ENCODE measurements at regions not wholly inside any gene's neighbourhood (a gene's known extent, or its start where the extent isn't known, plus 50 kb on each side); places are given as distances from the start of the nearest gene placed in this dataset.

DNA sequence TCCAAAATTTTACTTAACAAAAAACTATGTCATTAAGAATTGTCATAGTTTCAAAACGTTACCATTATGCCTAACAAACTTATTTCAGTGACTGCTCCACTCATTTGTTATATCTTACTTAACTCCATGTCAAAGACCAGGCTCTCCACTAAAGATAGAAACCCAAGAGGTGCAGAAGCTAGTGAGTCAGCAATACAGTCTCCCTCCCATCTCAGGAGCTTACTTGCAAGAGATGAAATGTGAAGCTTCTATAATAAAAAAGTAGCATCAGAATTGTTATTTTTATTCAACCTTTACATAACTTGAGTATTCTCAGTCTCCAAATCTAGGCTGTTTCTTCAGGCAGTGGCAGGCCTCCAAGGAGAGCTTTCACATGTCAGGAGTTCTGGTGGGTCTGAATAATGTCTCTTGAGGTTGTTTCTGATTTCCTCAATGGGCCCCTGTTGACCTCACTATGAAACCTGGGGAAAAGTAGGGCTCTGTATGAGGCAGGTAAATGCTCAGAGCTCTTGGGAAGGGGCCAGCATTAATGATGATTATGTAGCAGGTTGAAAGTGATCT is 242.0 kb downstream of the NDFIP2 start:
- H3K79me2 ChIP-seq (ENCODE audit: low read depth) = no peaks in the 10 kb centered on the region
- DNase-seq = no peak
- BruUV-seq (replicated peaks) = no TSS peak
- intact Hi-C loops (cut with micrococcal nuclease; ENCODE audit: unreplicated experiment) = no loop called here
- H3K4me2 ChIP-seq = no peak overlapping the region
- no peak overlapping the region for H3K27ac ChIP-seq
- H2AFZ ChIP-seq = no peak overlapping the region
- no peak for TF ChIP-seq EZH2 (IDR thresholded peaks at IDR 0.05; ENCODE audit: low read depth)
- TF ChIP-seq, protein P1, sequence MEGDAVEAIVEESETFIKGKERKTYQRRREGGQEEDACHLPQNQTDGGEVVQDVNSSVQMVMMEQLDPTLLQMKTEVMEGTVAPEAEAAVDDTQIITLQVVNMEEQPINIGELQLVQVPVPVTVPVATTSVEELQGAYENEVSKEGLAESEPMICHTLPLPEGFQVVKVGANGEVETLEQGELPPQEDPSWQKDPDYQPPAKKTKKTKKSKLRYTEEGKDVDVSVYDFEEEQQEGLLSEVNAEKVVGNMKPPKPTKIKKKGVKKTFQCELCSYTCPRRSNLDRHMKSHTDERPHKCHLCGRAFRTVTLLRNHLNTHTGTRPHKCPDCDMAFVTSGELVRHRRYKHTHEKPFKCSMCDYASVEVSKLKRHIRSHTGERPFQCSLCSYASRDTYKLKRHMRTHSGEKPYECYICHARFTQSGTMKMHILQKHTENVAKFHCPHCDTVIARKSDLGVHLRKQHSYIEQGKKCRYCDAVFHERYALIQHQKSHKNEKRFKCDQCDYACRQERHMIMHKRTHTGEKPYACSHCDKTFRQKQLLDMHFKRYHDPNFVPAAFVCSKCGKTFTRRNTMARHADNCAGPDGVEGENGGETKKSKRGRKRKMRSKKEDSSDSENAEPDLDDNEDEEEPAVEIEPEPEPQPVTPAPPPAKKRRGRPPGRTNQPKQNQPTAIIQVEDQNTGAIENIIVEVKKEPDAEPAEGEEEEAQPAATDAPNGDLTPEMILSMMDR (conservative IDR thresholded peaks at IDR 0.05) = no peak
- POLR2A ChIA-PET (ENCODE audit: unreplicated experiment) = no interaction called here
- no peaks in the 10 kb centered on the region for H3K36me3 ChIP-seq (ENCODE audit: low read depth)
- peaks cover 10% of the 10 kb centered on the region; the same call in 1 of the 2 replicates for H3K4me1 ChIP-seq (replicated peaks; ENCODE audit: insufficient read depth)
- no peaks in the 10 kb centered on the region for H3F3A ChIP-seq (ENCODE audit: insufficient read depth, low read depth)
- H4K20me1 ChIP-seq (ENCODE audit: insufficient read depth) = no peaks in the 10 kb centered on the region
- no peak overlapping the region for H3K4me3 ChIP-seq
- H3K27me3 ChIP-seq (ENCODE audit: insufficient read depth, low read depth) = no peaks in the 10 kb centered on the region
- H3K9me3 ChIP-seq (ENCODE audit: insufficient read depth, low read depth) = no peaks in the 10 kb centered on the region
- H3K9me2 ChIP-seq (ENCODE audit: insufficient read depth) = no peaks in the 10 kb centered on the region
- CTCF ChIA-PET = no interaction called here

DNA sequence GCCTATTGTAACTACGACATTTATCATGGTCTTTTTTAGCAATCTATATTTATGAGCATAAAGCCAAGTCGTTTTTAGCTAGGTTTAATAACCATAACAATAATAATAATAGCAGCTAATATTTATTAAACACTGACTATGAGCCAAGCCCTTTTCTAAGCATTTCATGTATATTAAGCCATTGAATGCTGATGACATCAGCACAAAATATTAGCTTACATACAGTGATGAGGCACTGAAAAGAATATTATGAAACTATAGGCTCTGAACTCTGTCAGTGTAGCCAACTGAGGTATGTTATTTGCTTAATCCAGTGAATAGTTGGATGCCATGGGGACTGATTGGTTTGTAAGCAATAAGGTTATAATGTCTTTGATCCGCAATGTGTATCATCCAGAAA is 235.2 kb downstream of the NDFIP2 start:
- TF ChIP-seq, protein P1 (conservative IDR thresholded peaks at IDR 0.05) = no peak
- no peak for TF ChIP-seq EZH2 (IDR thresholded peaks at IDR 0.05; ENCODE audit: low read depth)

DNA sequence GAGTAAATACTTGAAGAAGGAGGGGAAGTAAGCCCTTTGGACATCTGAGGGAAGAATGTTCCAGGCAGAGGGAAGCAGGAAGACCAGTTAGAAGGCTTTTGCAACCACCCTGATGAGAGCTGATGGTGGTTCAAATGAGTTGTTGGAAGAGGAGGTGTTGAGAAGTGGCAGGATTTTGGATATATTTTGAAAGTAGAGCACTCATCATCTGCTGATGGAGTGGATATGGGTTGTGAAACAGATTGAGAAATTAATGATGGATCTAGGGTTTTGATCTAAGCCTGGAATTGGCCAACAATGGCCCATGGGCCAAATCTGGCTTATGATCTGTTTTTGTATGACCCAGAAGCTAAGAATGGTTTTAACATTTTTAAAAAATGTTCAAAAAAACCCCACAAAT is 230.7 kb downstream of the NDFIP2 start:
- DNase-seq = no peak
- H4K20me1 ChIP-seq (ENCODE audit: insufficient read depth) = no peaks in the 10 kb centered on the region
- H3K79me2 ChIP-seq (ENCODE audit: low read depth) = no peaks in the 10 kb centered on the region
- no peak overlapping the region for H3K27ac ChIP-seq
- 0 out of 2 replicates have a peak, but pooled peaks cover 3% of the 10 kb centered on the region for H3K9me2 ChIP-seq (ENCODE audit: insufficient read depth)
- H3F3A ChIP-seq (ENCODE audit: insufficient read depth, low read depth) = no peaks in the 10 kb centered on the region
- H3K36me3 ChIP-seq (ENCODE audit: low read depth) = no peaks in the 10 kb centered on the region
- TF ChIP-seq EZH2 (IDR thresholded peaks at IDR 0.05; ENCODE audit: low read depth) = no peak
- TF ChIP-seq, protein P1 (conservative IDR thresholded peaks at IDR 0.05) = no peak
- H3K27me3 ChIP-seq (ENCODE audit: insufficient read depth, low read depth) = no peaks in the 10 kb centered on the region
- no peaks in the 10 kb centered on the region for H3K9me3 ChIP-seq (ENCODE audit: insufficient read depth, low read depth)
- H3K4me2 ChIP-seq = no peak overlapping the region
- CTCF ChIA-PET = no interaction called here
- H3K4me1 ChIP-seq (replicated peaks; ENCODE audit: insufficient read depth) = no peaks in the 10 kb centered on the region; the same call in 1 of the 2 replicates
- H3K4me3 ChIP-seq = no peak overlapping the region
- POLR2A ChIA-PET (ENCODE audit: unreplicated experiment) = no interaction called here
- intact Hi-C loops (cut with micrococcal nuclease; ENCODE audit: unreplicated experiment) = no loop called here
- H2AFZ ChIP-seq = no peak overlapping the region
- BruUV-seq (replicated peaks) = no TSS peak

More for the DNA sequence above, 235.2 kb downstream of the NDFIP2 start:
- intact Hi-C loops (cut with micrococcal nuclease; ENCODE audit: unreplicated experiment) = no loop called here
- Histone ChIP-seq H3F3A (ENCODE audit: insufficient read depth, low read depth) (no peaks in the 10 kb centered on the region), H2AFZ (no peak overlapping the region), H3K4me3 (no peak overlapping the region), H3K9me3 (ENCODE audit: insufficient read depth, low read depth) (no peaks in the 10 kb centered on the region), H3K4me1 (replicated peaks; ENCODE audit: insufficient read depth) (no peaks in the 10 kb centered on the region), H3K36me3 (ENCODE audit: low read depth) (no peaks in the 10 kb centered on the region), H3K27me3 (ENCODE audit: insufficient read depth, low read depth) (no peaks in the 10 kb centered on the region), H3K4me2 (no peak overlapping the region), H3K9me2 (ENCODE audit: insufficient read depth) (0 out of 2 replicates have a peak, but pooled peaks cover 3% of the 10 kb centered on the region), H4K20me1 (ENCODE audit: insufficient read depth) (no peaks in the 10 kb centered on the region), H3K27ac (no peak overlapping the region), H3K79me2 (ENCODE audit: low read depth) (no peaks in the 10 kb centered on the region)
- ChIA-PET POLR2A (ENCODE audit: unreplicated experiment) (no interaction called here), CTCF (no interaction called here)
- DNase-seq = no peak
- BruUV-seq (replicated peaks) = no TSS peak
